Activated CD8-positive, alpha-beta memory T cell treated with anti-CD3 and anti-CD28 coated beads, Interleukin-2, amount 10 ng/mL, durations not matched to agents 7 days and 5 days (primary cell): ENCODE measurements at regions not wholly inside any gene's neighbourhood (a gene's known extent, or its start where the extent isn't known, plus 50 kb on each side); places are given as distances from the start of the nearest gene placed in this dataset.

Source experiments
- ATAC-seq: fragments of 150-1000 bp; cut with Tn5 transposase; one replicate; pipeline ENCODE4 v1.10.0; 2021; ENCODE audit warnings: moderate library complexity
- CTCF ChIA-PET: fragments of 350-600 bp; sonication (Branson Sonifier 250); formaldehyde crosslinking; loops from one replicate; lab custom pipeline; 2021; ENCODE audit warnings: antibody characterized with exemption; lab: Charles Lee
- DNase-seq: peaks from one replicate; pipeline ENCODE4 v3.0.0-alpha.2; 2020
- H3K27ac Mint-ChIP-seq: one replicate; pipeline ENCODE4 v1.8.0; 2021; ENCODE audit warnings: mild to moderate bottlenecking, mixed read lengths
- H3K27me3 Mint-ChIP-seq: one replicate; pipeline ENCODE4 v1.8.0; 2021; ENCODE audit warnings: mixed read lengths
- H3K36me3 Mint-ChIP-seq: one replicate; pipeline ENCODE4 v1.8.0; 2021; ENCODE audit warnings: mild to moderate bottlenecking, mixed read lengths
- H3K4me1 Mint-ChIP-seq: one replicate; pipeline ENCODE4 v1.8.0; 2021; ENCODE audit warnings: mixed read lengths
- H3K4me3 Mint-ChIP-seq: one replicate; pipeline ENCODE4 v1.8.0; 2021; ENCODE audit warnings: mild to moderate bottlenecking, moderate library complexity, mixed read lengths
- H3K9me3 Mint-ChIP-seq: one replicate; pipeline ENCODE4 v1.8.0; 2022; ENCODE audit warnings: low read depth, mixed read lengths

- Mint-ChIP-seq H3K9me3 (no peaks in the 10 kb centered on the region), H3K4me1 (peaks cover 24% of the 10 kb centered on the region), H3K27ac (no peak overlapping the region), H3K4me3 (no peak overlapping the region), H3K36me3 (no peaks in the 10 kb centered on the region), H3K27me3 (peaks cover 63% of the 10 kb centered on the region)
- no peak for ATAC-seq
- CTCF ChIA-PET: interaction anchor here (0.7 to 2.2 kb wide), 6 partner anchors 78 to 912 kb away, joined by 3 to 7 read pairs (median 4); no protein-coding TSS in a partner anchor
- no peak for DNase-seq
These were observed 168.7 kb upstream of the HABP2 start for GRCh38 chr10:113384181-113384580.

- H3K27me3 Mint-ChIP-seq: peaks cover 63% of the 10 kb centered on the region
- H3K4me1 Mint-ChIP-seq: peaks cover 24% of the 10 kb centered on the region
- no peaks in the 10 kb centered on the region for H3K9me3 Mint-ChIP-seq
- CTCF ChIA-PET: interaction anchor here (0.7 to 2.2 kb wide), 18 partner anchors 9 to 1011 kb away, joined by 3 to 15 read pairs (median 4); no protein-coding TSS in a partner anchor
- ATAC-seq (peak; percentile 92), DNase-seq (peak; percentile 74)
- H3K27ac Mint-ChIP-seq: no peak overlapping the region
- no peak overlapping the region for H3K4me3 Mint-ChIP-seq
- H3K36me3 Mint-ChIP-seq: no peaks in the 10 kb centered on the region
These were observed 167.5 kb upstream of the HABP2 start for GRCh38 chr10:113385021-113385999.

GRCh38 chr10:113386005-113386404 lies 166.8 kb upstream of the HABP2 start:
- no peak for ATAC-seq
- H3K4me3 Mint-ChIP-seq: no peak overlapping the region
- no peak for DNase-seq
- no peaks in the 10 kb centered on the region for H3K9me3 Mint-ChIP-seq
- peaks cover 24% of the 10 kb centered on the region for H3K4me1 Mint-ChIP-seq
- H3K27ac Mint-ChIP-seq: no peak overlapping the region
- H3K36me3 Mint-ChIP-seq: no peaks in the 10 kb centered on the region
- H3K27me3 Mint-ChIP-seq: peaks cover 65% of the 10 kb centered on the region
- CTCF ChIA-PET: interaction anchor here (1.4 to 2.0 kb wide), 4 partner anchors 8 to 914 kb away, joined by 5 to 15 read pairs (median 6); no protein-coding TSS in a partner anchor

GRCh38 chr10:113389969-113390368 lies 162.9 kb upstream of the HABP2 start:
- no peak overlapping the region for H3K4me3 Mint-ChIP-seq
- H3K36me3 Mint-ChIP-seq: no peaks in the 10 kb centered on the region
- H3K4me1 Mint-ChIP-seq: peaks cover 6% of the 10 kb centered on the region
- H3K27me3 Mint-ChIP-seq: peaks cover 44% of the 10 kb centered on the region
- H3K27ac Mint-ChIP-seq: no peak overlapping the region
- DNase-seq: no peak
- no peaks in the 10 kb centered on the region for H3K9me3 Mint-ChIP-seq
- CTCF ChIA-PET: no interaction called here
- no peak for ATAC-seq

GRCh38 chr10:113390896-113391295 lies 162.0 kb upstream of the HABP2 start:
- no peaks in the 10 kb centered on the region for H3K36me3 Mint-ChIP-seq
- H3K4me3 Mint-ChIP-seq: no peak overlapping the region
- ATAC-seq: no peak
- CTCF ChIA-PET: no interaction called here
- peaks cover 35% of the 10 kb centered on the region for H3K27me3 Mint-ChIP-seq
- no peak overlapping the region for H3K27ac Mint-ChIP-seq
- H3K4me1 Mint-ChIP-seq: no peaks in the 10 kb centered on the region
- no peak for DNase-seq
- no peaks in the 10 kb centered on the region for H3K9me3 Mint-ChIP-seq

GRCh38 chr10:113397047-113397446 lies 155.8 kb upstream of the HABP2 start:
- CTCF ChIA-PET: no interaction called here
- DNase-seq: no peak
- Mint-ChIP-seq H3K4me3 (no peak overlapping the region), H3K4me1 (no peaks in the 10 kb centered on the region), H3K27ac (no peak overlapping the region), H3K36me3 (no peaks in the 10 kb centered on the region), H3K9me3 (no peaks in the 10 kb centered on the region), H3K27me3 (peaks cover 8% of the 10 kb centered on the region)
- no peak for ATAC-seq

- no peak for ATAC-seq
- CTCF ChIA-PET: no interaction called here
- no peak overlapping the region for H3K4me3 Mint-ChIP-seq
These were observed 153.8 kb upstream of the HABP2 start for GRCh38 chr10:113399065-113399464.

GRCh38 chr10:113402602-113403001 lies 150.3 kb upstream of the HABP2 start:
- H3K27ac Mint-ChIP-seq: no peak overlapping the region
- no peak for ATAC-seq
- no peaks in the 10 kb centered on the region for H3K4me1 Mint-ChIP-seq
- peaks cover 2% of the 10 kb centered on the region for H3K27me3 Mint-ChIP-seq
- DNase-seq: no peak
- H3K36me3 Mint-ChIP-seq: no peaks in the 10 kb centered on the region
- H3K9me3 Mint-ChIP-seq: no peaks in the 10 kb centered on the region
- H3K4me3 Mint-ChIP-seq: no peak overlapping the region
- CTCF ChIA-PET: no interaction called here

More at GRCh38 chr10:113399065-113399464, 153.8 kb upstream of the HABP2 start:
- H3K9me3 Mint-ChIP-seq: no peaks in the 10 kb centered on the region
- H3K27ac Mint-ChIP-seq: no peak overlapping the region
- no peak for DNase-seq
- no peaks in the 10 kb centered on the region for H3K4me1 Mint-ChIP-seq
- peaks cover 2% of the 10 kb centered on the region for H3K27me3 Mint-ChIP-seq
- H3K36me3 Mint-ChIP-seq: no peaks in the 10 kb centered on the region

GRCh38 chr10:113407218-113407617 lies 145.6 kb upstream of the HABP2 start:
- no peaks in the 10 kb centered on the region for H3K9me3 Mint-ChIP-seq
- H3K27me3 Mint-ChIP-seq: peaks cover 19% of the 10 kb centered on the region
- CTCF ChIA-PET: no interaction called here
- no peak for ATAC-seq
- H3K36me3 Mint-ChIP-seq: no peaks in the 10 kb centered on the region
- no peak for DNase-seq
- H3K27ac Mint-ChIP-seq: no peak overlapping the region
- no peaks in the 10 kb centered on the region for H3K4me1 Mint-ChIP-seq
- no peak overlapping the region for H3K4me3 Mint-ChIP-seq

- no peaks in the 10 kb centered on the region for H3K36me3 Mint-ChIP-seq
- CTCF ChIA-PET: no interaction called here
- no peaks in the 10 kb centered on the region for H3K9me3 Mint-ChIP-seq
- H3K27me3 Mint-ChIP-seq: peaks cover 25% of the 10 kb centered on the region
- no peak for ATAC-seq
- no peaks in the 10 kb centered on the region for H3K4me1 Mint-ChIP-seq
- no peak for DNase-seq
- H3K4me3 Mint-ChIP-seq: no peak overlapping the region
- no peak overlapping the region for H3K27ac Mint-ChIP-seq
These were observed 143.7 kb upstream of the HABP2 start for GRCh38 chr10:113409175-113409574.

- CTCF ChIA-PET: no interaction called here
These were observed 142.2 kb upstream of the HABP2 start for GRCh38 chr10:113410618-113411017.

GRCh38 chr10:113411456-113411855 lies 141.4 kb upstream of the HABP2 start:
- no peak overlapping the region for H3K27ac Mint-ChIP-seq
- no peak for DNase-seq
- no peak overlapping the region for H3K4me3 Mint-ChIP-seq
- no peak for ATAC-seq
- no peaks in the 10 kb centered on the region for H3K4me1 Mint-ChIP-seq
- CTCF ChIA-PET: no interaction called here
- peaks cover 31% of the 10 kb centered on the region for H3K27me3 Mint-ChIP-seq
- H3K9me3 Mint-ChIP-seq: peaks cover 3% of the 10 kb centered on the region
- no peaks in the 10 kb centered on the region for H3K36me3 Mint-ChIP-seq

More at GRCh38 chr10:113410618-113411017, 142.2 kb upstream of the HABP2 start:
- Mint-ChIP-seq H3K27ac (no peak overlapping the region), H3K36me3 (no peaks in the 10 kb centered on the region), H3K4me1 (no peaks in the 10 kb centered on the region), H3K27me3 (peaks cover 31% of the 10 kb centered on the region), H3K4me3 (no peak overlapping the region), H3K9me3 (peaks cover 3% of the 10 kb centered on the region)
- no peak for DNase-seq
- no peak for ATAC-seq

GRCh38 chr10:113412161-113412560 lies 140.7 kb upstream of the HABP2 start:
- Mint-ChIP-seq H3K27ac (no peak overlapping the region), H3K4me1 (no peaks in the 10 kb centered on the region), H3K9me3 (peaks cover 3% of the 10 kb centered on the region), H3K27me3 (peaks cover 31% of the 10 kb centered on the region), H3K36me3 (no peaks in the 10 kb centered on the region), H3K4me3 (no peak overlapping the region)
- no peak for DNase-seq
- no peak for ATAC-seq
- CTCF ChIA-PET: no interaction called here

GRCh38 chr10:113414543-113414942 lies 138.3 kb upstream of the HABP2 start:
- no peak overlapping the region for H3K27ac Mint-ChIP-seq
- no peaks in the 10 kb centered on the region for H3K4me1 Mint-ChIP-seq
- no peak for ATAC-seq
- peaks cover 3% of the 10 kb centered on the region for H3K9me3 Mint-ChIP-seq
- H3K27me3 Mint-ChIP-seq: peaks cover 25% of the 10 kb centered on the region
- no peaks in the 10 kb centered on the region for H3K36me3 Mint-ChIP-seq
- H3K4me3 Mint-ChIP-seq: no peak overlapping the region
- CTCF ChIA-PET: no interaction called here
- DNase-seq: no peak
